ENCODE measurements at regions not wholly inside any gene's neighbourhood (a gene's known extent, or its start where the extent isn't known, plus 50 kb on each side); places are given as distances from the start of the nearest gene placed in this dataset.
A peak's percentile ranks its signal among the peaks of the same experiment; 100 is the strongest.
"Not testable (repeated sequence)": the region's sequence is repeated elsewhere in the genome, so short reads cannot be mapped to it uniquely, and the experiment has no call there.

- Mint-ChIP-seq H3K36me3 (no peaks in the 10 kb centered on the region), H3K27ac (no peak overlapping the region), H3K9me3 (no peaks in the 10 kb centered on the region)
- ATAC-seq: peak; percentile 60 to 90
- peak in 1 of 2 donors; percentile 16 for DNase-seq (ENCODE audit: low spot score in 2 of 2)
Measured at GRCh38 chr2:215793747-215794595, 219.4 kb downstream of the MREG start.

DNA sequence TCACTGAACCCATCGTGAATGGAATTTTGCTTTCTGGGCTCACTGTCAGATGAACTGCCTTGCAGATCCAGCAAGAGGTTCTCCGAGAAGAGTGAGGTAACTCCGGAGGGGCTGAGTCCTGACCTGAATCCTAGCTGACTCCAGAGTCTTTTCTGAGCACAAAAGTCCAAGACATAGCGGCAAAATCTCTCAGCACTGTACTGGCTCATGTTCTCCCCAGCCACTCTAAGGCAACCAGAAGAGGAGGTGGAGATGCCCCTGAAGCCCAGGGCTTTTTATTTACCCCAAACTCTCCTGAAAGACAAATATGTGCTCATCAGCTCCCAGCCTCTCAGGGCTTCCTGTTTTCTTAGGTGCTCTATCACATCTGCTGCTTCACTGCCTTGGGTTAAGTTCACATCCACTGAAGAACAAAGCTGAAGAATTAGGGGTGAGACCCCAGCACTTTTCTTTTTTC lies 221.8 kb downstream of the MREG start:
- ATAC-seq (no peak), DNase-seq (ENCODE audit: low spot score in 2 of 2) (no peak)
- no peaks in the 10 kb centered on the region for H3K9me3 Mint-ChIP-seq
- no peaks in the 10 kb centered on the region for H3K36me3 Mint-ChIP-seq
- no peak overlapping the region for H3K27ac Mint-ChIP-seq

- DNase-seq (ENCODE audit: low spot score in 2 of 2) (no peak), ATAC-seq (no peak)
- no peak overlapping the region for H3K27ac Mint-ChIP-seq
- H3K9me3 Mint-ChIP-seq: no peaks in the 10 kb centered on the region
- H3K36me3 Mint-ChIP-seq: no peaks in the 10 kb centered on the region
Measured at GRCh38 chr2:215790523-215791421, 222.6 kb downstream of the MREG start.

DNA sequence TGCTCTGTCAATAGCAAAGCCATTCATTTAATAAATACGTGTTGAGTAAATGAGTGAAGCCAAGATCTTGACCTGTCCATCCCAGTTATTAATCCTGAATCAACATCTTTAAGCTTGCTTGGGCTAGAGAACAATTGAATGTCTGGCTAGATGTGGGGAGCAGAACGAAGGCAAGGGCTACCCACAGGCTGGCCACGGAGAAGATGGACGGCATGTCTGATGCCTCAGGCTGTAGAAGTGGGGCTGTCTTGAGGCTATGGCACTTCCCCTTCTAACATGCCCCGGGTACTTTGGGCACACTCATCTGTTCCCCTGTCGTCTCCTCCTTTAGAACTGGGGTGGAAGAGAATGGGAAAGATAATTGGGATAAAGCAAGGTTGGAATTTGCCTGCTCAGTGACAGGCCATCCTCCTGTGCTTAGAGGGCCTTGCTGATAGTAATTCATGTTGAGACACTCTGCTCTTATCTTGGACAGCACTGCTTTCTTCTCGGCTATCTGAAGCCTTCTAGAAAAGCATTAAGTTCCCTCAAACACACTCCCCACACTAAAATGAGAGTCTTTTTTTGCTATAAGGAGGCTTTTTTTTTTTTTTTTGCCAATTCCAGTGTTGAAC lies 225.7 kb downstream of the MREG start:
- no peaks in the 10 kb centered on the region for H3K36me3 Mint-ChIP-seq
- ATAC-seq (no peak), DNase-seq (ENCODE audit: low spot score in 2 of 2) (no peak)
- no peaks in the 10 kb centered on the region for H3K9me3 Mint-ChIP-seq
- H3K27ac Mint-ChIP-seq: no peak overlapping the region

DNA sequence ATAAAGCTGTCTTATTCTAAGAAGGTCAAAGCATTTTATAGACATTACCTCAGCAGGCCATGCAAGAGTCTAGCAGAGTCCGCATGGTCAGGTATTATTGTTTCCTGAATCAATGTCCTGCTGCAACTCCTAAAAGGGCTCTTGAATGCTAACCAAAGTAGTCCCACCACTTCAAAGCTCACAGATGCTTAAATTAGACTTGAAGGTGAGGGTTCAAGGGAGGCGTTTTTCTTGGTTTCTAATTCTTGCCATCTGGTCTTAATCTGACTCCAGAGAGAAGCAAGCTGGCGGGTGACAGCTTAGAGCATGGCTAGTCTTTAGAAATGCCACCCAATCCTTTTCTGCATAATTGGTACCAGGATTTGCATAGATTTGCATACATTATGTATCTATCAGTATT lies 226.3 kb downstream of the MREG start:
- no peak overlapping the region for H3K27ac Mint-ChIP-seq
- no peak for DNase-seq (ENCODE audit: low spot score in 2 of 2)
- ATAC-seq: no peak
- H3K36me3 Mint-ChIP-seq: no peaks in the 10 kb centered on the region
- H3K9me3 Mint-ChIP-seq: no peaks in the 10 kb centered on the region

- DNase-seq (ENCODE audit: low spot score in 2 of 2) (no peak), ATAC-seq (no peak)
- no peak overlapping the region for H3K27ac Mint-ChIP-seq
- no peaks in the 10 kb centered on the region for H3K9me3 Mint-ChIP-seq
- H3K36me3 Mint-ChIP-seq: no peaks in the 10 kb centered on the region
Measured at GRCh38 chr2:215784371-215784783, 229.0 kb downstream of the MREG start.

DNA sequence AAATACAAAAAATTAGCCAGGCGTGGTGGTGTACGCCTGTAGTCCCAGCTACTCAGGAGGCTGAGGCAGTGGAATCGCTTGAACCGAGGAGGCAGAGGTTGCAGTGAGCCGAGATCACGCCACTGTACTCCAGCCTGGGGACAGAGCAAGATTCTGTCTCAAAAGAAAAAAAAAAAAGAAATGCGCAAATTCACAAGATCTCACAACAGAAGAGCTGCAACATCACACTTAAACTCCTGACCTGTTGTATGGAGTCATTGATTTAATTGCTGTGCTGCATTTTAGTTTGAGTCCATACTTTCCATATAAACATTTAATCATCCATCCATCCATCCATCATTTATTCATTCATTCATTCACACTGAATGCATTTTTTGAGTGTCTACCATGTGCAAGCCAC lies 229.7 kb downstream of the MREG start:
- H3K9me3 Mint-ChIP-seq; ATAC-seq; H3K27ac Mint-ChIP-seq; H3K36me3 Mint-ChIP-seq; DNase-seq (ENCODE audit: low spot score in 2 of 2): not testable (repeated sequence)

DNA sequence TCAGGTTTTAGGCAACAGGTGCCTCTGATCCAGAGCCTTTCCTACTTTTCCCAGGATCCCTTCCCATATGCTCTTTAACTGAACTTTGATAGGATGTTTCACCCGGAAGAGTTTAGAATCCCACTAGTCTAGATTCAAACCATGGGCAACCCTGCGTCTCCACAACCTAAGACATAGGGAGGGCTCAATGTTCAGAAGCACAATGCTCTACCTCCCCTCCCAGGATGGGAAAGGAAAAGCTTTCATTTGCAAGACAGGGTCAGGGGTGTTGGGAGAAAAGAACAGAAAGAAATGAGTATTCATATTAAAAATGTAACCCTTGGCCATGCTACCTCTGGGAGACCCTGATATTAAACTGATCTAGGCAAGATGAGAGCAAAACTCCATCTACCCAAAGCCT lies 230.4 kb downstream of the MREG start:
- DNase-seq (ENCODE audit: low spot score in 2 of 2) (no peak), ATAC-seq (no peak)
- H3K9me3 Mint-ChIP-seq: no peaks in the 10 kb centered on the region
- no peaks in the 10 kb centered on the region for H3K36me3 Mint-ChIP-seq
- no peak overlapping the region for H3K27ac Mint-ChIP-seq

DNA sequence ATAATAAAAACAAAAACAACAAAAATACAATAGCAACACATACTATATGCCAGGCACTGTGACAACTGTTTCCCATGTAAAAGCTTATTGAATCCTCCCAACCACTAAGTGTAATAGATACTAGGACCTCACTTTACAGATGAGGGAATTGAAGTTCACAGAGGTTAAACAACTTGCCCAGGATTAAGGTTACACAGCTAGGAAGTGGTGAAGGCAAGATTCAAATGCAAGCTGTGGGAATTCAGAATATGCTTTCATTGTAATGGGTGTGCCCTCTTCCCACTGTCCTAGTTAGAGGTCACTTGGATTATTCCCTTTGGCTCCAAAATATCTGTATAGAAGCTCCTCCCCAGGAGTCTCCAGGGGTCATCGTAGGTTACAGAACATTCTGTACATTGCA lies 231.1 kb downstream of the MREG start:
- Mint-ChIP-seq H3K9me3 (no peaks in the 10 kb centered on the region), H3K27ac (no peak overlapping the region), H3K36me3 (no peaks in the 10 kb centered on the region)
- DNase-seq (ENCODE audit: low spot score in 2 of 2): no peak
- no peak for ATAC-seq

GRCh38 chr2:215780907-215781685 lies 232.3 kb downstream of the MREG start:
- DNase-seq (ENCODE audit: low spot score in 2 of 2) (no peak), ATAC-seq (no peak)
- Mint-ChIP-seq H3K36me3 (no peaks in the 10 kb centered on the region), H3K9me3 (no peaks in the 10 kb centered on the region), H3K27ac (no peak overlapping the region)

DNA sequence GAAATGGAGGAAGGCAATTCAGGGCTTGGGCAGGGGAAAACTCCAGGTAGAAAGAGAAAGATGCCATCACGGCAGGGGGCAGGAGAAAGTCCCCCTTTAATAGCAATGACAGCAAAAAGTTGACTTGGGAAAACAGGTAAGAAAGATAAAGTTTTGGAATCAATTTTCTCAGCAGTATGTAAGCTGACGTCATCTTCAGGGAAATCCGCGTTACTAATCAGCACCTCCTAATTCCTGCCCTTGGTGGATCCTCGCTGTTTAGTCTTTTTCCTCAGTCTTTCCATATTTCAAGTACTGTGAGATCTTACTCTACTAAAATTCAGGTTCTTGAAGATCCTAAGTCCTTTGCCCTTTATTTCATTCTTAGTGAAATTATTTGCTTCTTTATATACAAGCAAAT lies 233.0 kb downstream of the MREG start:
- no peak for DNase-seq (ENCODE audit: low spot score in 2 of 2)
- H3K9me3 Mint-ChIP-seq: no peaks in the 10 kb centered on the region
- H3K27ac Mint-ChIP-seq: no peak overlapping the region
- no peak for ATAC-seq
- no peaks in the 10 kb centered on the region for H3K36me3 Mint-ChIP-seq

- DNase-seq (ENCODE audit: low spot score in 2 of 2): no peak
- no peak for ATAC-seq
- Mint-ChIP-seq H3K9me3 (no peaks in the 10 kb centered on the region), H3K27ac (no peak overlapping the region), H3K36me3 (no peaks in the 10 kb centered on the region)
Measured at GRCh38 chr2:215779912-215780311, 233.4 kb downstream of the MREG start.

- DNase-seq (ENCODE audit: low spot score in 2 of 2) (no peak), ATAC-seq (peak in 1 of 2 donors; percentile 13)
- no peak overlapping the region for H3K27ac Mint-ChIP-seq
- no peaks in the 10 kb centered on the region for H3K9me3 Mint-ChIP-seq
- no peaks in the 10 kb centered on the region for H3K36me3 Mint-ChIP-seq
Measured at GRCh38 chr2:215777465-215778044, 235.8 kb downstream of the MREG start.

DNA sequence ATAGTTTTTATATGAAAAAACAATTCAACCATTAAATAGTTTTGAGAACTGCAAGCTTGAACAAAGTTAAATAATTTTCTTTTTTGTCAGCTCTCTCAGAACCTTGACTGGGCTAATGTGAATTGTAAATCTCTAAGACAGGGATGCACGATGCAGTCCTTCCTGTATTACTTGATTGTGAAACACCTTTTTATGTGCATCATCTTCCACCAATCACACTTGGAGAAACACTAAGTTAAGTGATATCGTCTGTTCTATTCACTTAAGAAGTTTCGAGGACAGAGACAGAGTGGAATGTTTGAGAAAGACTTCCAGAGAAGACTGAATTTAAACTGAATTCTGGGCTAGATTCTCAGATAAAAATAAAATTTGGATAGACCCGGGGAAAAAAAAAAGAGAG lies 238.2 kb downstream of the MREG start:
- ATAC-seq: no peak
- no peak overlapping the region for H3K27ac Mint-ChIP-seq
- H3K9me3 Mint-ChIP-seq: no peaks in the 10 kb centered on the region
- no peak for DNase-seq (ENCODE audit: low spot score in 2 of 2)
- no peaks in the 10 kb centered on the region for H3K36me3 Mint-ChIP-seq

GRCh38 chr2:215773728-215774127 lies 239.6 kb downstream of the MREG start:
- DNase-seq (ENCODE audit: low spot score in 2 of 2) (no peak), ATAC-seq (peak in 1 of 2 donors; percentile 33)
- no peaks in the 10 kb centered on the region for H3K9me3 Mint-ChIP-seq
- H3K36me3 Mint-ChIP-seq: no peaks in the 10 kb centered on the region
- no peak overlapping the region for H3K27ac Mint-ChIP-seq

Measured in activated naive CD4-positive, alpha-beta T cell treated with anti-CD3 and anti-CD28 coated beads, Interleukin-2, amount 50 U/mL, for 72 hours (primary cell).